ENCODE measurements at regions not wholly inside any gene's neighbourhood (a gene's known extent, or its start where the extent isn't known, plus 50 kb on each side); places are given as distances from the start of the nearest gene placed in this dataset.

- no peak for TF ChIP-seq CTCF (IDR thresholded peaks at IDR 0.05; ENCODE audit: control insufficient read depth, insufficient read depth, low read depth, low read length, missing control alignments)
- H3K4me3 ChIP-seq (ENCODE audit: control insufficient read depth, low read depth, low read length) = no peak overlapping the region
- DNase-seq (ENCODE audit: low read depth) = no peak
These were observed 2262.0 kb upstream of the TENM3 start for GRCh38 chr4:179981161-179981560.

GRCh38 chr4:179989975-179990374, 2253.2 kb upstream of the TENM3 start:
- TF ChIP-seq CTCF (IDR thresholded peaks at IDR 0.05; ENCODE audit: control insufficient read depth, insufficient read depth, low read depth, low read length, missing control alignments) = no peak
- no peak for DNase-seq (ENCODE audit: low read depth)
- no peak overlapping the region for H3K4me3 ChIP-seq (ENCODE audit: control insufficient read depth, low read depth, low read length)

- no peak for DNase-seq (ENCODE audit: low read depth)
- no peak overlapping the region for H3K4me3 ChIP-seq (ENCODE audit: control insufficient read depth, low read depth, low read length)
- TF ChIP-seq CTCF (IDR thresholded peaks at IDR 0.05; ENCODE audit: control insufficient read depth, insufficient read depth, low read depth, low read length, missing control alignments) = no peak
These were observed 2233.9 kb upstream of the TENM3 start for GRCh38 chr4:180009316-180009715.

GRCh38 chr4:180028682-180029081, 2214.5 kb upstream of the TENM3 start:
- no peak overlapping the region for H3K4me3 ChIP-seq (ENCODE audit: control insufficient read depth, low read depth, low read length)
- no peak for TF ChIP-seq CTCF (IDR thresholded peaks at IDR 0.05; ENCODE audit: control insufficient read depth, insufficient read depth, low read depth, low read length, missing control alignments)
- DNase-seq (ENCODE audit: low read depth) = no peak

- no peak for DNase-seq (ENCODE audit: low read depth)
- TF ChIP-seq CTCF (IDR thresholded peaks at IDR 0.05; ENCODE audit: control insufficient read depth, insufficient read depth, low read depth, low read length, missing control alignments) = no peak
- H3K4me3 ChIP-seq (ENCODE audit: control insufficient read depth, low read depth, low read length) = no peak overlapping the region
These were observed 2211.9 kb upstream of the TENM3 start for GRCh38 chr4:180031330-180031729.

- no peak for DNase-seq (ENCODE audit: low read depth)
- H3K4me3 ChIP-seq (ENCODE audit: control insufficient read depth, low read depth, low read length) = no peak overlapping the region
- no peak for TF ChIP-seq CTCF (IDR thresholded peaks at IDR 0.05; ENCODE audit: control insufficient read depth, insufficient read depth, low read depth, low read length, missing control alignments)
These were observed 2201.6 kb upstream of the TENM3 start for GRCh38 chr4:180041576-180041975.

- TF ChIP-seq CTCF (IDR thresholded peaks at IDR 0.05; ENCODE audit: control insufficient read depth, insufficient read depth, low read depth, low read length, missing control alignments) = no peak
- no peak for DNase-seq (ENCODE audit: low read depth)
- no peak overlapping the region for H3K4me3 ChIP-seq (ENCODE audit: control insufficient read depth, low read depth, low read length)
These were observed 2190.6 kb upstream of the TENM3 start for GRCh38 chr4:180052629-180053028.

Data from AG09309 (cell line).